SH-SY5Y (cell line): ENCODE measurements at regions not wholly inside any gene's neighbourhood (a gene's known extent, or its start where the extent isn't known, plus 50 kb on each side); places are given as distances from the start of the nearest gene placed in this dataset.

Experiments used
- GATA2 ChIP-seq: IDR thresholded peaks from 2 replicates; pipeline ENCODE4 v1.6.1; 2011; ENCODE audit warnings: mild to moderate bottlenecking, low read depth, low read length
- GATA3 ChIP-seq: IDR thresholded peaks from 2 replicates; pipeline ENCODE4 v1.6.1; 2011; ENCODE audit warnings: low read depth, mild to moderate bottlenecking, low read length, moderate library complexity

GRCh38 chr1:59177756-59178155, 119.1 kb upstream of the FGGY start:
- no peak for TF ChIP-seq GATA3
- TF ChIP-seq GATA2, result no peak
